ENCODE measurements at regions not wholly inside any gene's neighbourhood (a gene's known extent, or its start where the extent isn't known, plus 50 kb on each side); places are given as distances from the start of the nearest gene placed in this dataset.

DNA sequence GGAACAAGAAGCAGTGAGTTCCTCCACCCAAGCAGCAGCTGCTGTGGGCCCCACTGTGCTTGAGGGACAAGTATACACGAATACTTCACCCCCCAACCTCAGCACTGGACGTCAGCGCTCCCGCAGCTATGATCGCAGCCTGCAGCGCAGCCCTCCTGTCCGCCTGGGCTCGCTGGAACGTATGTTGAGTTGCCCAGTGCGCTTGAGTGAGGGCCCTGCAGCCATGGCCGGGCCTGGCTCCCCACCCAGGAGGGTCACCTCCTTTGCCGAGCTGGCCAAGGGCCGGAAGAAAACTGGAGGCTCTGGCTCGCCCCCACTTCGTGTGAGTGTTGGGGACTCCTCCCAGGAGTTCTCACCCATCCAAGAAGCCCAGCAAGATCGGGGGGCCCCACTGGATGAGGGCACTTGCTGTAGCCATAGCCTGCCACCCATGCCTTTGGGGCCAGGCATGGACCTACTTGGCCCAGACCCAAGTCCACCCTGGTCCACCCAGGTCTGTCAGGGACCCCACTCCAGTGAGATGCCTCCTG lies 57.1 kb upstream of the TESK1 start:
- TF ChIP-seq, protein P1, sequence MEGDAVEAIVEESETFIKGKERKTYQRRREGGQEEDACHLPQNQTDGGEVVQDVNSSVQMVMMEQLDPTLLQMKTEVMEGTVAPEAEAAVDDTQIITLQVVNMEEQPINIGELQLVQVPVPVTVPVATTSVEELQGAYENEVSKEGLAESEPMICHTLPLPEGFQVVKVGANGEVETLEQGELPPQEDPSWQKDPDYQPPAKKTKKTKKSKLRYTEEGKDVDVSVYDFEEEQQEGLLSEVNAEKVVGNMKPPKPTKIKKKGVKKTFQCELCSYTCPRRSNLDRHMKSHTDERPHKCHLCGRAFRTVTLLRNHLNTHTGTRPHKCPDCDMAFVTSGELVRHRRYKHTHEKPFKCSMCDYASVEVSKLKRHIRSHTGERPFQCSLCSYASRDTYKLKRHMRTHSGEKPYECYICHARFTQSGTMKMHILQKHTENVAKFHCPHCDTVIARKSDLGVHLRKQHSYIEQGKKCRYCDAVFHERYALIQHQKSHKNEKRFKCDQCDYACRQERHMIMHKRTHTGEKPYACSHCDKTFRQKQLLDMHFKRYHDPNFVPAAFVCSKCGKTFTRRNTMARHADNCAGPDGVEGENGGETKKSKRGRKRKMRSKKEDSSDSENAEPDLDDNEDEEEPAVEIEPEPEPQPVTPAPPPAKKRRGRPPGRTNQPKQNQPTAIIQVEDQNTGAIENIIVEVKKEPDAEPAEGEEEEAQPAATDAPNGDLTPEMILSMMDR (IDR thresholded peaks at IDR 0.05; ENCODE audit: insufficient read depth, low read length): no peak
- TF ChIP-seq SPI1 (IDR thresholded peaks at IDR 0.05; ENCODE audit: borderline replicate concordance, low read depth): no peak
- TF ChIP-seq, protein P2, sequence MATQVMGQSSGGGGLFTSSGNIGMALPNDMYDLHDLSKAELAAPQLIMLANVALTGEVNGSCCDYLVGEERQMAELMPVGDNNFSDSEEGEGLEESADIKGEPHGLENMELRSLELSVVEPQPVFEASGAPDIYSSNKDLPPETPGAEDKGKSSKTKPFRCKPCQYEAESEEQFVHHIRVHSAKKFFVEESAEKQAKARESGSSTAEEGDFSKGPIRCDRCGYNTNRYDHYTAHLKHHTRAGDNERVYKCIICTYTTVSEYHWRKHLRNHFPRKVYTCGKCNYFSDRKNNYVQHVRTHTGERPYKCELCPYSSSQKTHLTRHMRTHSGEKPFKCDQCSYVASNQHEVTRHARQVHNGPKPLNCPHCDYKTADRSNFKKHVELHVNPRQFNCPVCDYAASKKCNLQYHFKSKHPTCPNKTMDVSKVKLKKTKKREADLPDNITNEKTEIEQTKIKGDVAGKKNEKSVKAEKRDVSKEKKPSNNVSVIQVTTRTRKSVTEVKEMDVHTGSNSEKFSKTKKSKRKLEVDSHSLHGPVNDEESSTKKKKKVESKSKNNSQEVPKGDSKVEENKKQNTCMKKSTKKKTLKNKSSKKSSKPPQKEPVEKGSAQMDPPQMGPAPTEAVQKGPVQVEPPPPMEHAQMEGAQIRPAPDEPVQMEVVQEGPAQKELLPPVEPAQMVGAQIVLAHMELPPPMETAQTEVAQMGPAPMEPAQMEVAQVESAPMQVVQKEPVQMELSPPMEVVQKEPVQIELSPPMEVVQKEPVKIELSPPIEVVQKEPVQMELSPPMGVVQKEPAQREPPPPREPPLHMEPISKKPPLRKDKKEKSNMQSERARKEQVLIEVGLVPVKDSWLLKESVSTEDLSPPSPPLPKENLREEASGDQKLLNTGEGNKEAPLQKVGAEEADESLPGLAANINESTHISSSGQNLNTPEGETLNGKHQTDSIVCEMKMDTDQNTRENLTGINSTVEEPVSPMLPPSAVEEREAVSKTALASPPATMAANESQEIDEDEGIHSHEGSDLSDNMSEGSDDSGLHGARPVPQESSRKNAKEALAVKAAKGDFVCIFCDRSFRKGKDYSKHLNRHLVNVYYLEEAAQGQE (IDR thresholded peaks at IDR 0.05; ENCODE audit: insufficient replicate concordance, low read depth): no peak
